HCT116 (cell line): ENCODE measurements at regions not wholly inside any gene's neighbourhood (a gene's known extent, or its start where the extent isn't known, plus 50 kb on each side); places are given as distances from the start of the nearest gene placed in this dataset.

Source experiments
- ATAC-seq: fragments of 200-7000 bp; cut with Tn5 transposase; 2 replicates; pipeline ENCODE4 v1.9.1; 2020; ENCODE audit warnings: mild to moderate bottlenecking, moderate library complexity
- BruUV-seq: library from RNA; stranded (reverse); fragments of 400-500 nt; replicated peaks from 2 replicates; lab custom pipeline; 2021; lab: Mats Ljungman, UMichigan
- CTCF ChIA-PET: fragments of 300-600 bp; sonication (Branson Sonifier 250); formaldehyde crosslinking; loops from one replicate; lab custom pipeline; 2021; ENCODE audit warnings: antibody characterized with exemption; lab: Charles Lee
- POLR2A ChIA-PET: fragments of 300-600, 350-600 bp; sonication (Branson Sonifier 250); formaldehyde crosslinking; loops from one replicate; lab custom pipeline; 2021; ENCODE audit warnings: antibody characterized with exemption; lab: Charles Lee
- RAD21 ChIA-PET, 2 experiments: fragments of 300-600 bp; sonication (Branson Sonifier 250); formaldehyde crosslinking; loops; one replicate each; lab custom pipeline; 2023; ENCODE audit warnings: low total read pairs in 2 of 2; ENCODE audit not compliant: uncharacterized antibody in 2 of 2, unreplicated experiment in 2 of 2, low non-redundant PET in 1 of 2; lab: Charles Lee
- DNase-seq: peaks from one replicate; pipeline ENCODE4 v3.0.0-alpha.2; 2010; ENCODE audit warnings: low read depth, low spot score
- H2AFZ ChIP-seq: fragments of 200-600 bp; shearing (Covaris generic), sonication (generic); 2 replicates; pipeline ENCODE4 v1.6.1; 2017; ENCODE audit warnings: low read depth, mixed run types, mixed read lengths, antibody characterized with exemption, low read length; ENCODE audit not compliant: poor library complexity, severe bottlenecking
- H3K27ac ChIP-seq: 2 replicates; pipeline ENCODE4 v1.5.1; 2012; ENCODE audit warnings: low read depth, low read length
- H3K27me3 ChIP-seq: fragments of 200-600 bp; sonication (generic); 2 replicates; pipeline ENCODE4 v1.6.1; 2016; ENCODE audit warnings: mixed run types, low read length, mixed read lengths; ENCODE audit not compliant: insufficient read depth
- H3K36me3 ChIP-seq, 2 experiments: fragments of 200-500 bp in 1 of 2; fragments of 200-600 bp in 1 of 2; sonication (Bioruptor generic) in 1 of 2; sonication (generic) in 1 of 2; 2 replicates each; pipeline versions ENCODE4 v1.5.1 to v1.6.1; 2014 to 2016; ENCODE audit warnings: low read length in 2 of 2, inconsistent platforms in 1 of 2, mixed read lengths in 1 of 2, mixed run types in 1 of 2; ENCODE audit not compliant: insufficient read depth in 2 of 2, control insufficient read depth in 1 of 2
- H3K4me1 ChIP-seq, 2 experiments: fragments of 200-600 bp in 1 of 2; sonication (generic) in 1 of 2; 2 replicates each; pipeline versions ENCODE4 v1.5.1 to v1.6.1; 2012 to 2017; ENCODE audit warnings: low read length in 2 of 2, inconsistent platforms in 1 of 2, mild to moderate bottlenecking in 1 of 2, mixed read lengths in 1 of 2, mixed run types in 1 of 2, moderate library complexity in 1 of 2; ENCODE audit not compliant: insufficient read depth in 2 of 2, control insufficient read depth in 1 of 2
- H3K4me2 ChIP-seq: fragments of 200-600 bp; sonication (generic); 2 replicates; pipeline ENCODE4 v1.6.1; 2017; ENCODE audit warnings: mixed run types, low read length, mixed read lengths
- H3K4me3 ChIP-seq, 2 experiments: fragments of 200-600 bp in 1 of 2; sonication (generic) in 1 of 2; replicated peaks in 1 of 2; 2 replicates each; pipeline ENCODE4 v1.5.1; 2011 to 2016; ENCODE audit warnings: low read length in 2 of 2, control low read depth in 1 of 2, low read depth in 1 of 2, mild to moderate bottlenecking in 1 of 2, mixed read lengths in 1 of 2, mixed run types in 1 of 2
- H3K79me2 ChIP-seq: fragments of 200-600 bp; sonication (generic); 2 replicates; pipeline ENCODE4 v1.6.1; 2017; ENCODE audit warnings: mild to moderate bottlenecking, mixed run types, low read length, moderate library complexity, mixed read lengths; ENCODE audit not compliant: insufficient read depth
- H3K9ac ChIP-seq: fragments of 200-600 bp; sonication (generic); 2 replicates; pipeline ENCODE4 v1.6.1; 2016; ENCODE audit warnings: low read length, mixed read lengths
- H3K9me2 ChIP-seq: fragments of 200-600 bp; sonication (generic), shearing (Covaris generic); 2 replicates; pipeline ENCODE4 v1.6.1; 2017; ENCODE audit warnings: mixed run types, mild to moderate bottlenecking, moderate library complexity; ENCODE audit not compliant: insufficient read depth
- H3K9me3 ChIP-seq, 2 experiments: fragments of 200-500 bp in 1 of 2; fragments of 200-600 bp in 1 of 2; sonication (Bioruptor generic) in 1 of 2; sonication (generic) in 1 of 2; 2 replicates each; pipeline ENCODE4 v1.6.1; 2014 to 2017; ENCODE audit warnings: low read length in 2 of 2, mixed read lengths in 2 of 2, inconsistent platforms in 1 of 2, low read depth in 1 of 2, mild to moderate bottlenecking in 1 of 2, mixed run types in 1 of 2, moderate library complexity in 1 of 2; ENCODE audit not compliant: control insufficient read depth in 1 of 2, insufficient read depth in 1 of 2
- H4K20me1 ChIP-seq: fragments of 200-600 bp; sonication (generic), shearing (Covaris generic); 2 replicates; pipeline ENCODE4 v1.6.1; 2017; ENCODE audit warnings: mixed run types, mild to moderate bottlenecking, moderate library complexity; ENCODE audit not compliant: insufficient read depth
- ATF3 ChIP-seq: IDR thresholded peaks from 2 replicates; pipeline ENCODE4 v1.6.1; 2012
- CEBPB ChIP-seq: IDR thresholded peaks from 2 replicates; pipeline ENCODE4 v1.6.1; 2012; ENCODE audit warnings: low read depth
- EGR1 ChIP-seq: IDR thresholded peaks from 2 replicates; pipeline ENCODE4 v1.6.1; 2012; ENCODE audit warnings: low read depth
- EZH2 ChIP-seq: fragments of 200-600 bp; sonication (generic); IDR thresholded peaks from 2 replicates; pipeline ENCODE4 v1.6.1; 2017; ENCODE audit warnings: antibody characterized with exemption, mixed run types
- EZH2phosphoT487 ChIP-seq: fragments of 200-600 bp; IDR thresholded peaks from 2 replicates; pipeline ENCODE4 v1.6.1; 2018; ENCODE audit warnings: antibody characterized with exemption, borderline replicate concordance
- JUND ChIP-seq: IDR thresholded peaks from 2 replicates; pipeline ENCODE4 v1.6.1; 2012
- MAX ChIP-seq: IDR thresholded peaks from 2 replicates; pipeline ENCODE4 v1.6.1; 2012
- POLR2A ChIP-seq: IDR thresholded peaks from 2 replicates; pipeline ENCODE4 v1.7.0; 2011; ENCODE audit warnings: borderline replicate concordance; ENCODE audit not compliant: insufficient read depth, insufficient read length; ENCODE audit errors: extremely low read depth
- POLR2AphosphoS5 ChIP-seq: IDR thresholded peaks from 2 replicates; pipeline ENCODE4 v1.6.1; 2011; ENCODE audit warnings: mild to moderate bottlenecking, low read depth, low read length, moderate library complexity
- RAD21 ChIP-seq: IDR thresholded peaks from 2 replicates; pipeline ENCODE4 v1.6.1; 2012; ENCODE audit warnings: low read depth, mild to moderate bottlenecking
- SIN3A ChIP-seq: IDR thresholded peaks from 2 replicates; pipeline ENCODE4 v1.6.1; 2012; ENCODE audit warnings: low read depth
- SP1 ChIP-seq: IDR thresholded peaks from 2 replicates; pipeline ENCODE4 v1.6.1; 2012; ENCODE audit warnings: low read depth
- TCF7L2 ChIP-seq: IDR thresholded peaks from 2 replicates; pipeline ENCODE4 v1.7.0; 2011; ENCODE audit warnings: borderline replicate concordance, inconsistent platforms; ENCODE audit not compliant: insufficient read depth, insufficient read length; ENCODE audit errors: extremely low read depth
- YY1 ChIP-seq: IDR thresholded peaks from 2 replicates; pipeline ENCODE4 v1.6.1; 2011; ENCODE audit warnings: low read length, low read depth, moderate library complexity, mild to moderate bottlenecking; ENCODE audit not compliant: insufficient replicate concordance; ENCODE audit errors: extremely low read depth
- ZBTB33 ChIP-seq: IDR thresholded peaks from 2 replicates; pipeline ENCODE4 v1.6.1; 2011; ENCODE audit warnings: mild to moderate bottlenecking, low read length, moderate library complexity; ENCODE audit not compliant: insufficient replicate concordance; ENCODE audit errors: extremely low read depth
- ZFX ChIP-seq: fragments of 450-650 bp; IDR thresholded peaks from 2 replicates; pipeline ENCODE4 v1.6.1; 2017
- intact Hi-C: fragments of 100-400 bp; cut with micrococcal nuclease; formaldehyde crosslinking; loops from 2 replicates; pipeline ENCODE4 v1.10.0; 2022

- no peaks in the 10 kb centered on the region for H3K79me2 ChIP-seq
- no peak for TF ChIP-seq EGR1
- TF ChIP-seq POLR2A: no peak
- no peak for TF ChIP-seq SIN3A
- ATAC-seq (no peak), DNase-seq (no peak)
- no peak overlapping the region for H3K9ac ChIP-seq
- H3K27me3 ChIP-seq: no peaks in the 10 kb centered on the region
- no TSS peak for BruUV-seq
- no peak overlapping the region for H3K4me2 ChIP-seq
- intact Hi-C loops: no loop called here
- H2AFZ ChIP-seq: no peak overlapping the region
- H3K27ac ChIP-seq: no peak overlapping the region
- no peaks in the 10 kb centered on the region for H4K20me1 ChIP-seq
- H3K9me2 ChIP-seq: 0 out of 2 replicates have a peak, but pooled peaks cover 3% of the 10 kb centered on the region
- RAD21 ChIA-PET: no interaction called here
- no peaks in the 10 kb centered on the region for H3K9me3 ChIP-seq
- CTCF ChIA-PET: no interaction called here
- H3K4me3 ChIP-seq: no peak overlapping the region
- POLR2A ChIA-PET: no interaction called here
- no peaks in the 10 kb centered on the region for H3K36me3 ChIP-seq
- no peaks in the 10 kb centered on the region for H3K4me1 ChIP-seq
Observed at GRCh38 chr2:156790343-156791037, 354.3 kb downstream of the GPD2 start.

GRCh38 chr2:156792242-156792840, 356.2 kb downstream of the GPD2 start:
- no TSS peak for BruUV-seq
- ChIA-PET RAD21 (no interaction called here), POLR2A (no interaction called here), CTCF (no interaction called here)
- H3K79me2 ChIP-seq: no peaks in the 10 kb centered on the region
- H3K9me3 ChIP-seq: no peaks in the 10 kb centered on the region
- H3K27me3 ChIP-seq: no peaks in the 10 kb centered on the region
- no peak overlapping the region for H3K27ac ChIP-seq
- H3K4me2 ChIP-seq: no peak overlapping the region
- no peaks in the 10 kb centered on the region for H3K36me3 ChIP-seq
- DNase-seq (no peak), ATAC-seq (no peak)
- intact Hi-C loops: no loop called here
- H3K9me2 ChIP-seq: 0 out of 2 replicates have a peak, but pooled peaks cover 3% of the 10 kb centered on the region
- no peak overlapping the region for H3K4me3 ChIP-seq
- H3K4me1 ChIP-seq: no peaks in the 10 kb centered on the region
- no peak overlapping the region for H3K9ac ChIP-seq
- H4K20me1 ChIP-seq: no peaks in the 10 kb centered on the region
- no peak overlapping the region for H2AFZ ChIP-seq
- no peak for TF ChIP-seq CEBPB
- no peak for TF ChIP-seq ZFX
- TF ChIP-seq JUND: no peak
- no peak for TF ChIP-seq YY1
- TF ChIP-seq ZBTB33: no peak
- TF ChIP-seq EZH2phosphoT487: no peak
- TF ChIP-seq MAX: no peak
- TF ChIP-seq POLR2AphosphoS5: no peak
- TF ChIP-seq SIN3A: no peak
- no peak for TF ChIP-seq SP1
- no peak for TF ChIP-seq ATF3
- TF ChIP-seq TCF7L2: no peak
- no peak for TF ChIP-seq EGR1
- TF ChIP-seq EZH2: no peak
- no peak for TF ChIP-seq RAD21
